AG08395 (cell line): ENCODE measurements at regions not wholly inside any gene's neighbourhood (a gene's known extent, or its start where the extent isn't known, plus 50 kb on each side); places are given as distances from the start of the nearest gene placed in this dataset.
A peak's percentile ranks its signal among the peaks of the same experiment; 100 is the strongest.

ENCODE experiments used
- DNase-seq: peaks from one replicate; pipeline ENCODE4 v3.0.0; 2012; ENCODE audit warnings: mixed read lengths, low spot score

GRCh38 chr1:186620566-186621350 is 59.5 kb downstream of the PTGS2 start:
- DNase-seq: peak; percentile 76

GRCh38 chr1:186618401-186619170 is 61.6 kb downstream of the PTGS2 start:
- peak; percentile 51 for DNase-seq

GRCh38 chr1:186617926-186618325 is 62.3 kb downstream of the PTGS2 start:
- DNase-seq: peak; percentile 9

DNA sequence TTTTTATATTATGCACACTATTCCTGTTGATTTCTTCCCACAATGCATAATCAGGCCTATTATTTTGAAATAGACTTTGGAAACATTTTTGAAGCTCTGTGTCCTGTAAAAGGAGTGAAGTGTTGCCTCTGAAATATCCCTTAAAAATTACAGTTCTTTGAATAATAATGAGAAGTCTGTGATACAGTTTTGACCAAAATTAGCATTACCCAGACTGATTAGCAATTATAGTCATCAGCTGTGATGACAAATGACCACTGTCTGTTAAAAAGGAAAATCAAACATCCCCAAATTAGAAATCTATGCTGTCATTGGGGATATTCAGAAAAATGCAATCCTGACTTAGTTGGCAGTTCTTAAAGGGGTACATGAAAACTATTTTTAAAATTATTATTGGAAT is 63.7 kb downstream of the PTGS2 start:
- DNase-seq: no peak

DNA sequence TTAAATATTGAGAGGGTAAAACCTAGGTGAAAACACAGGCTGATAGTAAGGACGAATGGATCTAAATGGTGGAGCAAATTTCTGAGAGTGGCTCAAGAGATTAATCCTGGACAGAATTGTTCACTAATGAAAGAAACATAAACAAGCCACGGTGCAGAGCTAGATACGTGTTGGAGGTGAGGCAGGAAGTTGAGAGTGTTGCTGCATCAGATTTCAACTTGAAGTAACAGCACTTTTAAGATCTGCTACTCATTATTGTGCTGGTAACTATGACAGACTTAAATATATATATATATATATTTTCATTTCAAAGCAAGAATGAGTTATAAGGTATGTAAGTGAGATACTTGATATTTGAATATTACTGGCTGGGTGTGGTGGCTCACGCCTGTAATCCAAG is 64.9 kb downstream of the PTGS2 start:
- DNase-seq: no peak

- DNase-seq: no peak
Measured at GRCh38 chr1:186611156-186611555, 69.1 kb downstream of the PTGS2 start.

- no peak for DNase-seq
Measured at GRCh38 chr1:186609183-186609582, 71.0 kb downstream of the PTGS2 start.

- DNase-seq: peak; percentile 49
Measured at GRCh38 chr1:186605762-186606350, 74.4 kb downstream of the PTGS2 start.

GRCh38 chr1:186595969-186596368 is 84.3 kb downstream of the PTGS2 start:
- no peak for DNase-seq

GRCh38 chr1:186578325-186579016 is 101.8 kb downstream of the PTGS2 start:
- DNase-seq: no peak

DNA sequence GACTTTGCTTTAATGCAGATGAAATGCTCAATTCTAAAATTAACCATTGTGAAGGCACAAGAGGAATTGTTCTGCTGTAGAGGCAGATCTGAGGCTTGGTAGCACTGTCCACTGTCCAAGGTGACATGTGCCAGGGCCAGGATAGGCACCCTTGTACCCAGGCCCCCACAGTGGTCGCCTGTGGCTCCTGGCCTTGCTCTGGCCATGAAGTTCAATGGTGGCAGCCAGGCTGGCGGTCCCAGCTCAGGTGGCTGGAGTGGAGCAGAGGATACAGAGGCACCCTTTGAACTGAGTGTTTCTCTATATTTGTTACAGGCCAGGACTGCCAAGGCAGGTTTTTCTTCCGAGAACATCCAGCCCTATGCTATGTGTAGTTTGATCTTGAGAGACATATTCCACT is 102.6 kb downstream of the PTGS2 start:
- no peak for DNase-seq

- no peak for DNase-seq
Measured at GRCh38 chr1:186577216-186577615, 103.0 kb downstream of the PTGS2 start.

DNA sequence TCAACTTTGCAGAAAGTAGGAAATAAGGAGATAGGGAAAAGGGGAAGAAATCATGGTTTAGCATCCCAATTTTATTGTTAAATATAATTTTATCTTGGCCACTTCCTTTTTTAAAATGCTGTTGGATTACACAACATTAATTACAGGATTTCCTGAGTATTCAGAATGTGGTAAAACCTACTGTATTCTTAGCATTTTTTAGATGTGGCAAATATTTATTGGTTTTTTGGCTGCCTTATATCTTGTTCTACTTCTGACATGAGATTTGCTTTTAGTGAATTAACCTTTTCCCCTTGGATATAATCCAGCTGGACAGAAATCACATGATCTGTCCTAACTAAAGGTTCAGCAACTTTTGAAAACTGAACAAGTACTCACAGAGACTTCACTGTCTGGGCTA is 104.9 kb downstream of the PTGS2 start:
- DNase-seq: peak; percentile 8

GRCh38 chr1:186574926-186575325 is 105.3 kb downstream of the PTGS2 start:
- DNase-seq: no peak

DNA sequence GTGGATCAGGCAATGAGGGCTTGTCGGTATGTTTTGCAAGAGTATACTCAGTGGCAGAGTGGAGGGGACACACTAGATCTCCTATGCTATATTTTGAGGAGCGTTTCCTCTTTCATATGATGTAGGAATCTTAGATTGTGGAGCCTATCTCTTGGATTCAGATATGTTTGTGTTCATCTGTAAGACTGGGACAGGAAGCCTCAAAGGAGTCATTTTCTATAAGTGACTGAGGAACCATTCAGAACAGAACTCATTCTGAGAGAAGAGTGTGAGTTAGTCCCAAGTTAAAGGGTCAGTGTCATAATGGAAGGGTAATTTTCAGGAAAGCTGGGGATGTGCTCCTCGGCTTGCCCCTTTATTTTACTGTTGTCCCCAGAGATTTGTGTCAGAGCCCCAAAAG is 107.7 kb downstream of the PTGS2 start:
- no peak for DNase-seq

GRCh38 chr1:186571771-186572170 is 108.5 kb downstream of the PTGS2 start:
- no peak for DNase-seq

DNA sequence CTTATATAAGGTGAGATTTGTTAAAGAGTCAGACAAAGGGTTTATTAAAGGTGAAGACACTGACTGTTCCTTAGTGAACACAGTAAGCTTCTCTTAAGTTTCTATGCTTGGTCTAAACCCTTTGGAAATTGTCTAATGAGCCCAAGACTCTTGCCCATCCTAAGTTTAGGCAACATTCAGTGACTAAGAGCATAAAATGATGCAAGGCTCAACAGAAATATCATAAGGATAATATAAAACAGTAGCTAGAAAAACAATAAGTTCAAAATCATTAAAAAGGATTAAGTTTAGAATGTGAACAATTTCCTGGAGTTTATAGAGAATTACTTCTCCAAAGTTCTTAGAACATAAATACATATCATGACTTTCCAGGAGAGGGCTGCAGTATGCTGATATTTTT is 108.9 kb upstream of the PDC start:
- no peak for DNase-seq

DNA sequence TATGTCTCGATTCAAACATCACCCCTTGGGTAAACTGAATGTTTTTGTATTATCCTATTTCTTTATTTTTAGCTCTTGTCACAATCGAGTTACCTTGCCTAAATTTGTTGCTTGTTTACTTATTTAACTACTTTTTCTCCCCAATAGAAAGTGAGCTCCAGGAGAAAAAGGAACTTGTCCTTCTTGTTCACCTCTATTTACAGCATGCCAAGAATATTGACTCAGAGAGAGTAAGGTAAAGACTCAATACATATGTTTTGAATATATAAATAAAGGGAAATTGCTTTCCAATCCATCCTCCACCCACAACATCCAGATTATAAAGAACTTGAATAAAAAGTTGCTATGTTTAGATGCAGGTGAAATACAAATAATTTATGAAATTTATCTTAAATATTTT is 107.3 kb upstream of the PDC start:
- DNase-seq: no peak

DNA sequence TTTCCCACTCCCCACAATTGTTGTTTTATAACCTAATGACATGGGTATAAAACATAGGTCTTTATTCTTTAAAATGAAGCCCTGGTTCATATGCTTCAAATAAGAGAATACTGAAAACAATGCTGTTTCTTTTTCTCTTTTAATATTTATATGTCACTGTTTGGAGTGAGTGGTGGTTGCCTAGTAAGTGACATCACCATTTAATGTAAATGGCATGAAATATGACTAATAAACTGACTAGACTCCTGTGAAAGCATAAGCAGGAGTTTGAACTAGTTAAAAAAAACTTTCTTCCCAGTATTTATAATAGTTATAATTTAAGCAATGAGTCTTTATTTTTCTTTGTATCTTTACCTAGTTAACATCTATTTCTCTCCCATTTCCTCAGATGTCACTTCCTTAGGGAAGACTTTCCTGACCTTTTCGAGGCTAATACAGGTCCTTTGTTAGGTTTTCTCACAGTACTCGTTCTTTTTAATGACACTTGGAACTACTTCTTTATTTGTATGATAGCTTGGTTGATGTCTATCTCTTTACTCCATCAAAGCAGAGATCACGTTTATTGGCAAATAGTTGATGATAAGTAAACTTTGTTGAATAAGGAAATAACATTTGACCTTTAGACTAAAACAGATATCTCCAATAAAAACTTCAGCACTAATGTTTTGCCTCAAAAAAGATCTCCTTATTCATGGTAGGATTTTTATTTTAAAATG is 105.4 kb upstream of the PDC start:
- no peak for DNase-seq

GRCh38 chr1:186564582-186564981 is 103.7 kb upstream of the PDC start:
- DNase-seq: no peak

DNA sequence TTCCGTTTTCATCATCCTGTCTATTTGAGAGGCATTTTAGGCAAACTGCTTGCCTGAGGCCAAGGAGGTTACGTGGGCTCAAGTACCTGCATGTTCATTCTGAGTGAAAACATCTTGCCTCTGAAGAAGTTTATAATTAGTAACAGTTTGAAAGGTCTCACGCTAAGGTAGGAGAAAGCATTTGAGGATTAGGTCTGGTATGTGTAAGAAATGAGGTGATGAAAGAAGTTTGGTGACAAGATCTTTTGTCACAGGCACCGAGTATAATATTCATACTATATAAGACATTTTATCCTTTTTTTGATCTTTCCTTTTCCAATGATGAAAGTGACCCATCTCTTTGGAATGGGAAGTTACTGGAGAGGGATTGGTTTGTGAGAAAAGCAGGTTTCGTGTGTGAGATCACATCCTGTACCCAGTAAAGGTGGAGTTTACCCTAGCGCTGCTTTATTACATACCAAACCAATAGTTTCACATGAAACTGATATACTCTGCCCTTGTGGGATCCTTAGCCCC is 98.7 kb upstream of the PDC start:
- DNase-seq: peak; percentile 2
